ENCODE measurements at regions not wholly inside any gene's neighbourhood (a gene's known extent, or its start where the extent isn't known, plus 50 kb on each side); places are given as distances from the start of the nearest gene placed in this dataset.

GRCh38 chr4:14566518-14566917, 435.8 kb upstream of the CPEB2 start:
- TF ChIP-seq, protein P1, sequence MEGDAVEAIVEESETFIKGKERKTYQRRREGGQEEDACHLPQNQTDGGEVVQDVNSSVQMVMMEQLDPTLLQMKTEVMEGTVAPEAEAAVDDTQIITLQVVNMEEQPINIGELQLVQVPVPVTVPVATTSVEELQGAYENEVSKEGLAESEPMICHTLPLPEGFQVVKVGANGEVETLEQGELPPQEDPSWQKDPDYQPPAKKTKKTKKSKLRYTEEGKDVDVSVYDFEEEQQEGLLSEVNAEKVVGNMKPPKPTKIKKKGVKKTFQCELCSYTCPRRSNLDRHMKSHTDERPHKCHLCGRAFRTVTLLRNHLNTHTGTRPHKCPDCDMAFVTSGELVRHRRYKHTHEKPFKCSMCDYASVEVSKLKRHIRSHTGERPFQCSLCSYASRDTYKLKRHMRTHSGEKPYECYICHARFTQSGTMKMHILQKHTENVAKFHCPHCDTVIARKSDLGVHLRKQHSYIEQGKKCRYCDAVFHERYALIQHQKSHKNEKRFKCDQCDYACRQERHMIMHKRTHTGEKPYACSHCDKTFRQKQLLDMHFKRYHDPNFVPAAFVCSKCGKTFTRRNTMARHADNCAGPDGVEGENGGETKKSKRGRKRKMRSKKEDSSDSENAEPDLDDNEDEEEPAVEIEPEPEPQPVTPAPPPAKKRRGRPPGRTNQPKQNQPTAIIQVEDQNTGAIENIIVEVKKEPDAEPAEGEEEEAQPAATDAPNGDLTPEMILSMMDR (IDR thresholded peaks at IDR 0.05; ENCODE audit: low read depth, low read length, missing input control), result no peak
- TF ChIP-seq REST (IDR thresholded peaks at IDR 0.05) (no peak), YY1 (IDR thresholded peaks at IDR 0.05) (no peak), SP1 (IDR thresholded peaks at IDR 0.05) (no peak), EGR1 (IDR thresholded peaks at IDR 0.05; ENCODE audit: low read depth in 2 of 2) (no peak), RAD21 (IDR thresholded peaks at IDR 0.05) (no peak)
- TF ChIP-seq, protein P2, sequence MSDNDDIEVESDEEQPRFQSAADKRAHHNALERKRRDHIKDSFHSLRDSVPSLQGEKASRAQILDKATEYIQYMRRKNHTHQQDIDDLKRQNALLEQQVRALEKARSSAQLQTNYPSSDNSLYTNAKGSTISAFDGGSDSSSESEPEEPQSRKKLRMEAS (IDR thresholded peaks at IDR 0.05), result no peak

Measured in liver (tissue), 3 donors.